NOMO-1 treated with DMSO at 0.1 percent for 48 hours (cell line): ENCODE measurements at regions not wholly inside any gene's neighbourhood (a gene's known extent, or its start where the extent isn't known, plus 50 kb on each side); places are given as distances from the start of the nearest gene placed in this dataset.
A peak's percentile ranks its signal among the peaks of the same experiment; 100 is the strongest.
"Not testable (repeated sequence)": the region's sequence is repeated elsewhere in the genome, so short reads cannot be mapped to it uniquely, and the experiment has no call there.

Experiments
- DNase-seq: peaks from one replicate; lab custom pipeline; 2025; ENCODE audit not compliant: unreplicated experiment; lab: John Stamatoyannopoulos, UW

DNA sequence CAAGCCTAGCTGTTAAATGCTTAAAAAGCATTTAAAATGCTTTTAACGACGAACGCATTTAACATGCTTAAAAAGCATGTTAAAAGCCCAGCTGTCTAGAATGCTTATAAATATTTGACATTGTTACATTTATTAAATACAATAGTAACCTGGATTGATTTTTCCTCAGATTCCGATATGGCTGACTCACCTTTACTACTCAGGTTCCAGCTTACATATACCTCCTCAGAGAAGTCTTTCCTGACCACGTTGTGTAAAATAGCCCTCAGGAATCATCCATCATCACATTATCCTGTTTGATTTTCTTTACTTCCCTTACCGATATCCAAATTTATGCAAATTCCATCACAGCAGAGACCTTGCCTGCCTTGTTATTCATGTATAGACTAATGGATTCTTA, 51.4 kb downstream of the SLC41A2 start:
- DNase-seq, result no peak

DNA sequence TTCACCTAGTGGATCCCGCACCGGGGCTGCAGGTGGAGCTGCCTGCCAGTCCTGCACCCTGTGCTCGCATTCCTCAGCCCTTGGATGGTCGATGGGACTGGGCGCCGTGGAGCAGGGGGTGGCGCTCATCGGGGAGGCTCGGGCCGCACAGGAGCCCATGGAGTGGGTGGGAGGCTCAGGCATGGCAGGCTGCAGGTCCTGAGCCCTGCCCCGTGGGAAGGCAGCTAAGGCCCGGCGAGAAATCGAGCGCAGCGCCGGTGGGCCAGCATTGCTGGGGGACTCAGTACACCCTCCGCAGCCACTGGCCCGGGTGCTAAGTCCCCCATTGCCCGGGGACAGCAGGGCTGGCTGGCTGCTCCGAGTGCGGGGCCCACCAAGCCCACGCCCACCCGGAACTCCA, 52.6 kb downstream of the SLC41A2 start:
- DNase-seq, result not testable (repeated sequence)

DNA sequence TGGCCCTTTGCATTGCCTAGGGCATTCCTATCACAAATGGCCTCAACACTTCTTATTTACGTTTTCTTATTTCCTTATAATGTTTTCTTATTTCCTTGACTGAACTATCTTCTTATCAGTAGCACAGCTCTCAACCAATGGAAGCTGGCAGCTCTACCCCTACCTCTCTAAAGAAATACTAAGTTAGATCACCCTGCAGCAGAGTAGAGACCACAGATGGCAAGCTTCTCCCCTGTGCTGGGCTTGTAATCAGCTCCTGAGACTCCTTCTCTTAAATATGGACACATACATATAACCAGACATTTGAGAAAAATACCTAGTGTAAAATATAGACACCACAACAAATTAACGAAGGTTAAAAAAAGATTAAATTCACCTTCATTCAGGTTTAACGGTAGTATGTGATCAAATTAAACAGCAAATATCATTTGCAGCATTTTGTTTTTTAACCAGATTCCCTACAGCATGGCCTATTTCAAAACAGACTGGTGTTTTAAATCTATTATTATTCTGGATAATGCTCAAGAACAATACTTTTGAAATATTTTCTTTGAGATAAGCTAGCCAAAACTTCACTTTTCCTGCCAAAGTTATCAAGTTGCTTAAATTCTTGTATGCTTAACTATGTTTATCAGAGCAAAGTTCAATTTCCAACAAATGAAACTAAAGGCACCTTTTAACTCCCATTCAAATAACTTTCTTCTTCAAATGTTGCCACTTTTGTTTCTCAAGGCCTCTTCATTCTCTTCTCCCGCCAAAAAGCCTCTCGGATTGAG, 54.3 kb downstream of the SLC41A2 start:
- DNase-seq, result no peak

DNA sequence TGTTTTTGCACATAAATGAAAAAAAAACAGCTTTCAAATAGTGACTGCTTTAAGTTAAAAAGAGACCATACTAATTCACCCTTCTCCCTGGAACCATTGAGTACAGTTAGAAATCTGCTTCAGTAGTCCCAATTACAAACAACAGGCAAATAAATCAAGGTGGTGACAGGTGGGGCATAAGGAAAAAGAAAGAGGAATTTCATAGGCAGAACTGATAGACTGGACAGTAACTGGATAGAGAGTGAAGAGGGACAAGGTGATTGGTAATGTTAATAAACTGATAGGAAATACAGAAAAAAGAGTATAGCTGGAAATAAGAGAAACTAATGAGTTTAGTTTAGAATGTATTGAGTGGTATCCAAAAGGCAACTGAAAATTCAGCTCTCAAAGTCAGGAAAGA, 56.0 kb downstream of the SLC41A2 start:
- DNase-seq, result no peak

DNA sequence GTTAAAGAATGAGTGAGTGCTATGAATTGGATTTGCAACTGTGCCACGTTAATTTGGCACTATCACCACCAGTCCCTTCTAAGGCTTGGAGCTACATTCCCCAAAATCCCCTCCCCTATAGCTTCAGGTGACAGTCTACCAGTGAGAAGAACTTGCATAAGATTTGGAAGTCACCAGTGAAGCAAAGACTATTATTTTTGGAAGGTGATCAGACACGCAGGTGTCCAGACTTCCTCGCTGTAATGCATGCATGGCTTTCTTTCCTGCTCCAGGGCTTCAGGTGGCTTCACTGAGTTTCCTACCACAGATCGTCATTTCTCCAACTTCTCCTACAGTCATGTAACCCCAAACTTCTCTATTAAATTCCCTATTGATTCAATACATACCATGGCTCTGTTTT, 61.4 kb downstream of the SLC41A2 start:
- DNase-seq, result no peak

DNA sequence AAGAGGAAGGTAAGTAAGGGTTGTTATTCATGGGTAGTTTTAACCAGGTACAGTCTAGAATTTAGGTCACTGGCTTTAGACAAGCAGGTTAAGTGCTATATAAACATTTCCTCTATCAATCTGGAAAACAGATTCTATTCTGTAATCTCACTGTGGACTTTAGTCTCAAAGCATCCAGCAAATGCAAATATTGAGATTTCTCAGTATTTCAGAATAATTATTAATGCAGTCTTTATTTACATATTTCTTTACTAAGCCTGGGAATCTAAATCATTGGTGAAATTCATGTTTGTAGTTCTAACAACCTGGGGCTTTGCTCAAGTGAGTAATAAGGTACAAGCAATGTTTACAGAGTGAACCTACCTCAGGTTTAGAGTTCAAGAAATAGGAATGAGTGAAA, 61.9 kb downstream of the SLC41A2 start:
- no peak for DNase-seq

DNA sequence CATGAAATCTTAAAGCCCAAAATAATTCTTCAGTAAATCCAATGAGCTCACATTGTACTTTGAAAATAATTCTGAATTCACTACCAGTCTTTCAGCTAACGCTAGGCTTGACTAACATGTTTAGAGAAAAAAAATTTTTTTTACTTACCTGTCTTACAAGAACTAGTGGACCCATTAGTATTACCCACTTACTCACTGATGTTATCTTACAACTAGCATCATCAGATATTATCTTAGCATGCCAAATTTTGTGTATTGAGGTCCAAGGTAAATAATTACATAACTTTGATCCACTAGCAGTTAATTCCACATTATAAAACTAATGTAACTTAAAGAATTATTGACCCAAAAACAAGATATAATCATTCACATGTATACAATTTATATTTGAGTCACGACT, 62.7 kb downstream of the SLC41A2 start:
- DNase-seq, result no peak

DNA sequence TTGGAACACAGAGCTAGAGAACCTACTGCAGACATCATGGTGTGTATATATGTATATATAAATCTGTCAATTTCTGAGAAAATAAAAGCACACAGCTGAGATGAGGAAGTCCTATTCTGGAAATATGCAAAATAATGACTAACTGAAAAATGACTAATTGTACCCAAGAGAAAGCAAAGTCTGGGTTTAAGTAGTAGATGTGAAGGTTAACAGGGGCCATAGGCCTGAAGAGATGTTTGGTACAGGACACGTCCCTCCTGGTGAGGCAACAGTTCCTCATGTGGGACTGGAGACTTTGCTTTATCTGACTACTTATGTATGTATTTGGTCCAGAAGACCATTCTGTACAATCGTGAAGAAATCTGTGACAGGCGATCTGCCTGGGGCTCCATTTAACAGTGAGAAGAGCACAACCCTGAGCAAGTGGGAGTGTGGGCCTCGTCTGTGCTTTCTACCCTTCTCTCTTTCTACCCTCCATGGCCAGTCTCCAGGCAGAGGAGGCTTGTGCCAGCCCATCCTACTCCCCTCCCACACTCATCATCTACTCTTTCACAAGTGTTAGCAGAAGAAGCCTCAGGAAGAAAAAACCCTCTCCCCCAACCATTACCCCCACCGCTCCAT, 67.5 kb downstream of the SLC41A2 start:
- DNase-seq, result peak; percentile 48

DNA sequence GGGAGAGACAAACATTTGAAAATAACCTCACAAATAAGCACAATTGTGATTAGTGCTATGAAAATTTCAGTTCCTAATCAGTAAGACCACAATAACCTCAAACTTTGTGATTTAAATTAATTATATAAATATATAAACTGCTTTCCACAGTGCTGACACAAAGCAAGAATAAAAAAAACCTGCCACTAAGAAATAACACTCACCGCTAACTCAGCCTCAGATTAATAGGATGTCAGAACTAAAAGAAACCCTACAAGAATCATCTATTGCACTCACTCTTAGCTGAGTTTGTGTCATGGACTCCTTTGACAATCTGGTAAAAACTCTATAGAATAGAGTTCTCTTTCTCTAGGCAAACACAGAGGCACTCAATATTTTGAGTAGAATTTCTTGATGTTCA, 68.4 kb downstream of the SLC41A2 start:
- DNase-seq, result no peak

DNA sequence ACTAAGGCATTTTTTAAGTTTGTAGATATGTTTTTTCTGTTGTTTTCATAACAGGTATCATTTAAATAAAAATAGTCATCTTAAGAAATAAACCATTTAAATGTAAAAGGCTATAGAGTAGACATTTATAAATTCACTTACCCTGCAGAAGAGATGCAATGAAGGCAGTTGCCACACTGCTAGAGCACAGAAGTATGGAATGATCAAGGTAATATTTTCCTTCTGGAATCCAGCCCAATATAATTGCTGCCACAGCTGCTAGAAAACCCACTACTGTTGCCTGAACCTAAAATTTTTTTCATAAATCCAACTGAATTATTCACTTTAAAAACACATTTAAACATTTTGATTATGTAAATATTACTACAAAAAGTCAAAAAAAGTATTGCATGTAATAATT, 69.2 kb downstream of the SLC41A2 start:
- no peak for DNase-seq

DNA sequence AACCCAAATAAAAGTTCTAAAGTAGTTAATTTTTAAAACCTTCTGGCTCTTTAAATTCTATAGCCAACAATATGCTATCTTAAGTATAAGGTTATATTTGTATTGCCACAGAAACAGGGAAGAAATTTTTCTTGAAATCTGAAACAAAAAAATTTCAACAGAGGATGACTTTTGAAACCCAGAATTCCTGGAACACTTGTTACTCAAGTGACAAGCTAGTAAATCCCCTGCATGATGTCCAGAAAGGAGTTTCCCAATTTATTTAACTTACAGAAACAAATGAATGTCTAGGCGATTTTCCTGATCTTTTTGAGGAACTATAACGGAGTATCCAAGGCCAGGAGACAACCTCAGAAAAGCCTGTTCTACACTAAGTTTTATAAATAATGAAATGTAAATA, 69.6 kb downstream of the SLC41A2 start:
- DNase-seq, result no peak

DNA sequence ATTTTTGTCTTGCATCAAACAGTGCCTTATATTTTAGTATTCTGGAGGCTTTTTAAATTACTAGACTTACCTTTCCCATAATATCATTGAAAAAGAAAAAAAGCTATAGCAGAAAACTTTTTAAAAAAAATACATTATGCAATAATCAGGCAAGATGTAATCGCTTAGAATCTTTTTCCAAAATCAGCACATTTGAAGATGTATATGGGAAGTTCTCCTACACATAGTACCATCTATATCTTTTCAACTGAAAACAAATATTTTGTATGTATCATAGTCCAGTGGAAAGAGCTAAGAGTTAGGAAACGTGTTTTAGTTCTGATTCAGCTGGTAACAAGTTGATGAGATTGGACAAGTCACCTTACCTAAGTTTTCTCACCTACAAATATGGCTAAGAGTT, 70.6 kb downstream of the SLC41A2 start:
- DNase-seq, result no peak

DNA sequence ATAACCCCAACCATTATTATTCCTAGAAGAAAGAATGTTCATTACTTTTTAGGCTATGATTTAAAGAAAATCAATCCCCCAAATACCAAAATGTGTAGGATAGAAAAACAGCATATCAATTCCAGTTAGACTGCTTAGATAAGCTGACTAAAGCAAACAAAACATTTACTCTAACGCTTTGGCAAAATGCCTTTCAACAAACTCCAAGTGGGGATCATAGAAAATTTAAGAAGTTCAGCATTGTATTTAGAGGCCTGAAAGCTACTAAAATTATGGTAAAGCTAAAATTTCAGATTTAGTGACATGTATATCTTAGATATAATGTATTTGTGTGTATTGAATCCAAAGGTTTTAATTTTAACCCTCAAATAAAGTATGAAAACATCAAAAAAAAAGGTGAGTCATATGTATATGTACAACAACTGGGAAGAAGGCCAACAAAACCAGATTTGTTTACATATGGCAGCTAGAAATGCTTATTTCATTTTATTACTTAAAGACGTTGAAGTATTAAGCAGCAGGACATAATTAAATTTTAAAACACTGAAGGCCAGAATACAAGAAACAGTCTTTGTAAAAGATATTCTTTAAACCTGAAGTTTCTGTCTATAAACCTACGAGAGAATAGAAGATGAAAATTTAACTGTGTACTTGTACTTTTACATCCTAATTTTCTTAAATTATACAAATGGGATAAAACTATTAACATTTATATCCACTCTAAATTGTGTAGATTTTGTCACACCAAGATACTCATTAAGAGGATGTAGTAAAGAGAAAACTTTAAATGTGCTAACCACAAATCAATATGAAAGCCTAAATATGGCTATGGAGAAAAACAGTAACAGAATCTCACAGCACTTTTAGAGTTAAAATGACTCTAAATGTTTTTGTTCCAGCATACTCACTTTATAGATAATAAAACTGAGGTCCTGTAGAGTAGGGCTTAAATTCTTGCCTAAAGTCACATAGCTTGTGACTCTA, 71.4 kb downstream of the SLC41A2 start:
- DNase-seq, result no peak

DNA sequence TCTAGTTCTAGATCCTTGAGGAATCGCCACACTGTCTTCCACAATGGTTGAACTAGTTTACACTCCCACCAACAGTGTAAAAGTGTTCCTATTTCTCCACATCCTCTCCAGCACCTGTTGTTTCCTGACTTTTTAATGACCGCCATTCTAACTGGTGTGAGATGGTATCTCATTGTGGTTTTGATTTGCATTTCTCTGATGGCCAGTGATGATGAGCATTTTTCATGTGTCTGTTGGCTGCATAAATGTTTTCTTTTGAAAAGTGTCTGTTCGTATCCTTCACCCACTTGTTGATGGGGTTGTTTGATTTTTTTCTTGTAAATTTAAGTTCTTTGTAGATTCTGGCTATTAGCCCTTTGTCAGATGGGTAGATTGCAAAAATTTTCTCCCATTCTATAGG, 79.2 kb downstream of the SLC41A2 start:
- DNase-seq, result not testable (repeated sequence)

DNA sequence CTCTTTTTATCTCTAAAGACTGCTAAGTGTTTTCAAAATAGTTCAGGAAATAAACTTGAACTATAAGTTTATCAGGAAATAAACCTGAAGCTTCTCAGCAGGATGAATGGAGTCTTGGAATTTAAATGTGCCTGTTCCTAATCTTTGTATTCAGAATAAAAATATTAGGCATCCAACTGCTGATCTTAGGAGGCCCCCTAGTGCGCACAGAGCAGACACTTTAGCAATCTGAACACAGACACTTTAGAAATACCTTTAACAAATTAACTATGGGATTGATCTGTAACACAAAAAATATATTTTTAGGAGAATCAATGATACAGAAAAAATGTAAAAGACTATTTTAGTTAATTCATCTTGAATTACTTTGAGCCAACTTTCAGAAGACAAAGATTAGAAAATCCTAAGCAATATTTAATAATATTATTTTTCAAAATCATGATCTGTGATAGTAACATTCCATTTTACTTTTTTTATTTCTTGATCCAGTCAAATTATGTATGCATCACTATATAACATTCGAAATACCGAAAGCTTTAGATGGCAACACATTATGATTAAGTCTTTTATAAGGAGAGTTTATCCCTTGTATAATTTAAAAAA, 80.9 kb downstream of the SLC41A2 start:
- DNase-seq, result peak; percentile 44

DNA sequence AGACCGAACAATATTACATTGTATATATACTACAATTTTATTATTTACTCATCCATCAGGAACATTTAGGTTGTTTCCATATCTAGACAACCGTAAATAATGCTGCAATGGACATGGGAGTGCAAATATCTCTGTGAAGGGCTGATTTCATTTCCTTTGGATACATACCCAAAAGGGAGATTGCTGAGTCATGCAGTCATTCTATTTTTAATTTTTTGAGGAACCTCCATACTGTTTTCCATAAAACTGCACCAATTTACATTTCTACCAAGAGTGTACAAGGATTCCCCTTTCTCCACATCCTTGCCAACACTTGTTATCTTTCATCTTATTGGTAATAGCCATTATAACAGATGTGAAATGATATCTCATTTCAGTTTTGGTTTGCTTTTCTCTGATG, 84.7 kb downstream of the SLC41A2 start:
- no peak for DNase-seq

DNA sequence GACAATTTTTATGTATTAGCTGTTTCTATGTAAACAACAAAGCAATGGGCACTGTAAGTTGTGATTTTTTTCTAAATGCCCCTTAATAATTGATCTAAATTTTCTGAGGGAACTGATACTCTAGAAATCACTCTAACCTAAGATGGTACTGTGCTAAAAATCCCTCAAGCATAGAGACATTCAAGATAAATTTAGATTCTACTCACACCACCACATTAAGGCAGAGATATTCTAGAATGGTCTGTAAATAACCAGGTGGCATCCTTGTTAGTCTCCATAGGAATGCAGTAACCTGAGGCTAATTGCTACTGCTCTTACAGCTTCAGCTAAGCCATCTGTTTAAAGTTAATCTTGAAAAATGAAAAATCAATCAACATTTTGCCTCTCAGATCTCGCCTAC, 87.3 kb downstream of the SLC41A2 start:
- DNase-seq, result no peak

DNA sequence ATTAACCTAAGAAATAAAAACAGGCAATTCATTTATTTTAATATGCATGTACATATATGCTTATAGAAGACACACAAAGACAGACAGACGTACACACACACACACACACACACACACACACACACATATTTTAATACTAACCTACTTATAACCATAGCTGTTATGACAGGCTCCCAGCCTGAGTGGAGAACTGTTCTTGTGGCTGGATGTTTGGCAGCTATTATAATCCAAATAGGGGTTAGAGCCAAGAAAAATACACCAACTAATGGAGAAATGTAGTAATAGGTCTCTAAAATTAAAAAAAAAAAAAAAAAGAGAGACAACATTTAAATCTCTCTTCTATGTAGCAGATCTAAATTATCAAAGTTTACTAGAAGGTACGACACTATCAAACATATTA, 91.8 kb downstream of the SLC41A2 start:
- DNase-seq, result no peak

DNA sequence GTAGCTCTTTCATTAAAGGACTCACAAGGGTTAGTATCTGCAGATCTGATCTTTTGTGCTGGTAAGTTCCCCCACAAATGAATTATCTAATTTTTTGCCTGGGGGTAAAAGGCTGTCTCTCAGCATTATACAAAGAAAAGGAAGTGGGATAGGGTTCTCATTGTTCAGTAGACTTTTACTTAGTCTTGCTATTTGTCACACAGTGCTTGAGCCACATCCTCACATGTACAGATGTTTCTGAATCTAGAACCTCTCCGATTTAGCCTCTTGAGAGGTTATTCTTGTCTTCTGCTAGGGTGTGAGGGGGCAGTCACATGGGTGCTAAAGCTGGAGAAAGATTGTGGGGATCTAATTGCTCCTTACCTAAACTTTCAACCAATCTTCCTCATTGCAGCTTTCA, 93.0 kb downstream of the SLC41A2 start:
- peak; percentile 71 for DNase-seq

DNA sequence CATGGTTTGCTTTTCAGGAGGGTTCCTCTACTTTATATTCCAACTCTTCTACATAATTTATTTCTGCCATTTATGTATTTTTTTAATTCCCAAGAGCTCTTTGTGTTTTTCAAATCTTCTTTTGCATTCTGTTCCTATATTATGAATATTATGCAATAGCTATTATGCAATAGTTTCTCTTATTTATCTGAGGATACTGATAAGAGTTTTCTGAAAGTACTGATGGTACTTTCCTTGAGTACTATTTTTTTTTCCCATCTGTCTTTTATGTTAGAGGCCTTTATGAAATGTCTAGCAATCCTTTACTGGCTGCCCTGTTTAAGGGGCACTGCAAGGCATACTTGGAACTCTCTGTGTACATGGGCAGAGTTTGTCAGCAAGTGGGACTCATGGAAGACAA, 93.4 kb downstream of the SLC41A2 start:
- peak; percentile 24 for DNase-seq

DNA sequence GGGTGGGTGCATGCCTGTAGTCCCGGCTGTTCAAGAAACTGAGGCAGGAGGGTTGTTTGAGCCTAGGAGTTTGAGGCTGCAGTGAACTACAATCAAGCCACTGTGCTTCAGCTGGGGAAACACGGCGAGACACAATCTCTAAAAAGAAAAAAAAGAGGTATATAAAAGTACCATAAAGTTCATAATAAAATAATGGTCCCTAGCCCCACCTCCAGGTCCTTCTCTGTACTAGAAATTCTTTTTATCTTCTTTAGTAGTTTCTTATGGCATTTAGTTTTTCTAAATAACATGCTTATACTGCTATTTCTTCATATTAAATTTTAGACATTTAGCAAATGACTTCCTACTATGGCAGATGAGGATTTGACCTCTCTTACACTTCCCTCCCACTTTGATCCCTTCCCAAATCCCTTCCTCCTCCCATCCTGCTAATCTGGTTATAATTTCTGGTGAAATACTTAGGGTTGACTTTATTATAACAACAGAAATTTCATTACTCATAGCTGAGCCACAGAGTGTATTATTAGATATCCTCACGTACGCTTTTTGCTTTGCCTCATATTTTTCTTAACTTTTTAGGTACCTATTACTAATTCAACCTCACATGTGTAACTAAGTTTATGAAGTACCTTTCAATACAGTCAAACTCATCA, 94.7 kb downstream of the SLC41A2 start:
- no peak for DNase-seq
